HEK293 (cell line): ENCODE measurements at regions not wholly inside any gene's neighbourhood (a gene's known extent, or its start where the extent isn't known, plus 50 kb on each side); places are given as distances from the start of the nearest gene placed in this dataset.

ENCODE experiments used
- CTCF ChIA-PET: fragments of 350-600 bp; formaldehyde crosslinking; extraction: SDS; loops from one replicate; lab custom pipeline; 2021; ENCODE audit warnings: antibody characterized with exemption; lab: Yijun Ruan, JAX
- POLR2A ChIA-PET: fragments of 300-600 bp; formaldehyde crosslinking; extraction: SDS; loops from one replicate; lab custom pipeline; 2020; ENCODE audit warnings: antibody characterized with exemption, inconsistent platforms; lab: Yijun Ruan, JAX
- H3K27ac ChIP-seq: fragments of 200-500 bp; sonication (Bioruptor generic); 2 replicates; pipeline ENCODE4 v1.5.1; 2014; ENCODE audit warnings: low read depth, low read length, control low read depth, inconsistent platforms; ENCODE audit errors: extremely low read depth
- H3K36me3 ChIP-seq, 2 experiments: fragments of 200-500 bp in 1 of 2; sonication (Bioruptor generic) in 1 of 2; 1 replicate in 1 of 2; 2 replicates in 1 of 2; pipeline ENCODE4 v1.5.1; 2014 to 2017; ENCODE audit warnings: inconsistent platforms in 2 of 2, low read length in 2 of 2; ENCODE audit not compliant: control insufficient read depth in 2 of 2, insufficient read depth in 1 of 2
- H3K4me1 ChIP-seq: fragments of 200-500 bp; sonication (Bioruptor generic); 2 replicates; pipeline ENCODE4 v1.5.1; 2014; ENCODE audit warnings: mild to moderate bottlenecking, low read length, inconsistent platforms; ENCODE audit not compliant: control insufficient read depth, insufficient read depth
- H3K4me3 ChIP-seq: 2 replicates; pipeline ENCODE4 v1.5.1; 2011; ENCODE audit warnings: low read depth, mild to moderate bottlenecking, control low read depth, low read length, moderate library complexity
- H3K9me3 ChIP-seq: fragments of 200-500 bp; sonication (Bioruptor generic); 2 replicates; pipeline ENCODE4 v1.5.1; 2014; ENCODE audit warnings: low read depth, low read length, inconsistent platforms; ENCODE audit not compliant: control insufficient read depth, insufficient read depth
- BCL11A ChIP-seq: fragments of 450-650 bp; formaldehyde crosslinking; IDR thresholded peaks from 2 replicates; pipeline ENCODE4 v1.5.1; 2016; ENCODE audit warnings: low read depth, missing biosample characterization, missing genetic modification characterization
- EGR2 ChIP-seq: fragments of 450-650 bp; formaldehyde crosslinking; IDR thresholded peaks from 2 replicates; pipeline ENCODE4 v1.5.1; 2016; ENCODE audit warnings: low read depth, missing biosample characterization, missing genetic modification characterization
- KLF8 ChIP-seq: fragments of 450-650 bp; formaldehyde crosslinking; IDR thresholded peaks from 2 replicates; pipeline ENCODE4 v1.5.1; 2016; ENCODE audit warnings: missing biosample characterization, missing genetic modification characterization
- OSR2 ChIP-seq: fragments of 450-650 bp; formaldehyde crosslinking; IDR thresholded peaks from 2 replicates; pipeline ENCODE4 v1.5.1; 2016; ENCODE audit warnings: missing biosample characterization, missing genetic modification characterization
- PRDM4 ChIP-seq: fragments of 450-650 bp; formaldehyde crosslinking; IDR thresholded peaks from 2 replicates; pipeline ENCODE4 v1.5.1; 2017; ENCODE audit warnings: missing biosample characterization, missing genetic modification characterization
- SALL2 ChIP-seq: fragments of 450-650 bp; formaldehyde crosslinking; IDR thresholded peaks from 2 replicates; pipeline ENCODE4 v1.5.0; 2017; ENCODE audit warnings: missing biosample characterization, mild to moderate bottlenecking, missing genetic modification characterization, borderline replicate concordance
- SCRT1 ChIP-seq: fragments of 450-650 bp; formaldehyde crosslinking; IDR thresholded peaks from 2 replicates; pipeline ENCODE4 v1.5.1; 2016; ENCODE audit warnings: missing biosample characterization, missing genetic modification characterization, borderline replicate concordance
- SCRT2 ChIP-seq: fragments of 450-650 bp; formaldehyde crosslinking; IDR thresholded peaks from 2 replicates; pipeline ENCODE4 v1.5.1; 2016; ENCODE audit warnings: missing biosample characterization, missing genetic modification characterization
- WT1 ChIP-seq: fragments of 450-650 bp; formaldehyde crosslinking; IDR thresholded peaks from 2 replicates; pipeline ENCODE4 v1.5.1; 2016; ENCODE audit warnings: missing biosample characterization, missing genetic modification characterization
- ZBTB1 ChIP-seq: fragments of 450-650 bp; formaldehyde crosslinking; IDR thresholded peaks from 2 replicates; pipeline ENCODE4 v1.5.1; 2016; ENCODE audit warnings: missing biosample characterization, missing genetic modification characterization
- ZFP3 ChIP-seq: fragments of 450-650 bp; formaldehyde crosslinking; IDR thresholded peaks from 2 replicates; pipeline ENCODE4 v1.5.1; 2016; ENCODE audit warnings: low read depth, missing biosample characterization, missing genetic modification characterization
- ZNF211 ChIP-seq: fragments of 450-650 bp; formaldehyde crosslinking; IDR thresholded peaks from 2 replicates; pipeline ENCODE4 v1.5.1; 2016; ENCODE audit warnings: low read depth, missing biosample characterization, missing genetic modification characterization
- ZNF302 ChIP-seq: fragments of 450-650 bp; formaldehyde crosslinking; IDR thresholded peaks from 2 replicates; pipeline ENCODE4 v1.5.1; 2016; ENCODE audit warnings: missing biosample characterization, missing genetic modification characterization, low read depth
- ZNF398 ChIP-seq: fragments of 450-650 bp; formaldehyde crosslinking; IDR thresholded peaks from 2 replicates; pipeline ENCODE4 v1.5.1; 2017; ENCODE audit warnings: missing biosample characterization, missing genetic modification characterization
- ZNF433 ChIP-seq: fragments of 450-650 bp; formaldehyde crosslinking; IDR thresholded peaks from 2 replicates; pipeline ENCODE4 v1.5.1; 2016; ENCODE audit warnings: missing biosample characterization, missing genetic modification characterization, low read depth
- ZNF449 ChIP-seq: fragments of 450-650 bp; formaldehyde crosslinking; IDR thresholded peaks from 2 replicates; pipeline ENCODE4 v1.5.1; 2017; ENCODE audit warnings: missing biosample characterization, mild to moderate bottlenecking, missing genetic modification characterization, moderate library complexity
- ZNF530 ChIP-seq: fragments of 450-650 bp; formaldehyde crosslinking; IDR thresholded peaks from 2 replicates; pipeline ENCODE4 v1.5.1; 2016; ENCODE audit warnings: low read depth, missing biosample characterization, missing genetic modification characterization
- ZNF555 ChIP-seq: fragments of 450-650 bp; formaldehyde crosslinking; conservative IDR thresholded peaks from 2 replicates; pipeline ENCODE4 v1.5.1; 2017; ENCODE audit warnings: missing biosample characterization, mild to moderate bottlenecking, missing genetic modification characterization, inconsistent platforms
- ZNF596 ChIP-seq: fragments of 450-650 bp; IDR thresholded peaks from 2 replicates; pipeline ENCODE4 v1.5.0; 2018; ENCODE audit warnings: missing biosample characterization, mild to moderate bottlenecking, missing genetic modification characterization, moderate library complexity
- ZNF768 ChIP-seq: fragments of 450-650 bp; formaldehyde crosslinking; IDR thresholded peaks from 2 replicates; pipeline ENCODE4 v1.5.1; 2018; ENCODE audit warnings: missing biosample characterization, mild to moderate bottlenecking, missing genetic modification characterization
- ZNF837 ChIP-seq: fragments of 450-650 bp; formaldehyde crosslinking; IDR thresholded peaks from 2 replicates; pipeline ENCODE4 v1.5.1; 2016; ENCODE audit warnings: missing biosample characterization, missing genetic modification characterization
- ZSCAN5A ChIP-seq: fragments of 450-650 bp; formaldehyde crosslinking; IDR thresholded peaks from 2 replicates; pipeline ENCODE4 v1.5.1; 2016; ENCODE audit warnings: missing biosample characterization, missing genetic modification characterization
- TF ChIP-seq, protein P1 (sequence below): fragments of 450-650 bp; formaldehyde crosslinking; IDR thresholded peaks from 2 replicates; pipeline ENCODE4 v1.5.1; 2016; ENCODE audit warnings: missing biosample characterization, missing genetic modification characterization
- TF ChIP-seq, protein P2 (sequence below): fragments of 450-650 bp; formaldehyde crosslinking; IDR thresholded peaks from 2 replicates; pipeline ENCODE4 v1.5.1; 2016; ENCODE audit warnings: missing biosample characterization, missing genetic modification characterization

DNA sequence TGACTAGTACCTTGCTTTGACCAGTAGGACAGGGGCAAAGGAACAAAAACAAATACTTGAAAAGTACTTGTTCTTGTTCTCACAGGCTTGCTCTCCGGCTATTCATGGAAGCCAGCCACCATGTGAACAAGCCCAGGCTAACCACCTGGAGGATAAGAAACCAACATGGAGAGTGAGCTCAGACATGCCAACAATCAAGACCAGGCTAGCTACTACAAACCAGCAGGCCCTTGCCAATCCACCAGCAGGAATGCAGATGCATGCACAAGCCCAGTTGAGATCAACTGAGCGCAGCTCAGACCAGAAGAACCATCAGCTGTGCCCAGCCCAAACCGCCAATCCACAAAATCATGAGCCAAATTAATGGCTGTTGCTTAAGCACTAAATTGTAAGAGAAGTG lies 180.1 kb upstream of the ISX start:
- no peak overlapping the region for H3K4me3 ChIP-seq
- no peak for TF ChIP-seq SCRT2 (tag by site-specific recombination)
- no peak for TF ChIP-seq ZNF398 (tag by site-specific recombination)
- no peak for TF ChIP-seq ZSCAN5A (tag by site-specific recombination)
- TF ChIP-seq ZBTB1 (tag by site-specific recombination): no peak
- no peak for TF ChIP-seq ZNF837 (tag by site-specific recombination)
- no peak for TF ChIP-seq ZNF433 (tag by site-specific recombination)
- TF ChIP-seq, protein P1, sequence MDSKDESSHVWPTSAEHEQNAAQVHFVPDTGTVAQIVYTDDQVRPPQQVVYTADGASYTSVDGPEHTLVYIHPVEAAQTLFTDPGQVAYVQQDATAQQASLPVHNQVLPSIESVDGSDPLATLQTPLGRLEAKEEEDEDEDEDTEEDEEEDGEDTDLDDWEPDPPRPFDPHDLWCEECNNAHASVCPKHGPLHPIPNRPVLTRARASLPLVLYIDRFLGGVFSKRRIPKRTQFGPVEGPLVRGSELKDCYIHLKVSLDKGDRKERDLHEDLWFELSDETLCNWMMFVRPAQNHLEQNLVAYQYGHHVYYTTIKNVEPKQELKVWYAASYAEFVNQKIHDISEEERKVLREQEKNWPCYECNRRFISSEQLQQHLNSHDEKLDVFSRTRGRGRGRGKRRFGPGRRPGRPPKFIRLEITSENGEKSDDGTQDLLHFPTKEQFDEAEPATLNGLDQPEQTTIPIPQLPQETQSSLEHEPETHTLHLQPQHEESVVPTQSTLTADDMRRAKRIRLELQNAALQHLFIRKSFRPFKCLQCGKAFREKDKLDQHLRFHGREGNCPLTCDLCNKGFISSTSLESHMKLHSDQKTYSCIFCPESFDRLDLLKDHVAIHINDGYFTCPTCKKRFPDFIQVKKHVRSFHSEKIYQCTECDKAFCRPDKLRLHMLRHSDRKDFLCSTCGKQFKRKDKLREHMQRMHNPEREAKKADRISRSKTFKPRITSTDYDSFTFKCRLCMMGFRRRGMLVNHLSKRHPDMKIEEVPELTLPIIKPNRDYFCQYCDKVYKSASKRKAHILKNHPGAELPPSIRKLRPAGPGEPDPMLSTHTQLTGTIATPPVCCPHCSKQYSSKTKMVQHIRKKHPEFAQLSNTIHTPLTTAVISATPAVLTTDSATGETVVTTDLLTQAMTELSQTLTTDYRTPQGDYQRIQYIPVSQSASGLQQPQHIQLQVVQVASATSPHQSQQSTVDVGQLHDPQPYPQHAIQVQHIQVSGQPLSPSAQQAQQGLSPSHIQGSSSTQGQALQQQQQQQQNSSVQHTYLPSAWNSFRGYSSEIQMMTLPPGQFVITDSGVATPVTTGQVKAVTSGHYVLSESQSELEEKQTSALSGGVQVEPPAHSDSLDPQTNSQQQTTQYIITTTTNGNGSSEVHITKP (tag by site-specific recombination): no peak
- TF ChIP-seq ZNF302: no peak
- no peak for TF ChIP-seq ZNF211
- TF ChIP-seq OSR2: no peak
- TF ChIP-seq KLF8: no peak
- no peak for TF ChIP-seq SALL2 (tag by site-specific recombination)
- no peak for TF ChIP-seq ZNF530 (tag by site-specific recombination)
- TF ChIP-seq ZNF596 (tag by site-specific recombination): no peak
- TF ChIP-seq, all 188 proteins: peak for 0
- ChIA-PET POLR2A (no interaction called here), CTCF (no interaction called here)
- H3K9me3 ChIP-seq: no peaks in the 10 kb centered on the region
- H3K4me1 ChIP-seq: no peaks in the 10 kb centered on the region
- no peak overlapping the region for H3K27ac ChIP-seq
- no peaks in the 10 kb centered on the region for H3K36me3 ChIP-seq

GRCh38 chr22:34886391-34886790 lies 179.6 kb upstream of the ISX start:
- no peaks in the 10 kb centered on the region for H3K9me3 ChIP-seq
- H3K4me3 ChIP-seq: no peak overlapping the region
- ChIA-PET POLR2A (no interaction called here), CTCF (no interaction called here)
- H3K36me3 ChIP-seq: no peaks in the 10 kb centered on the region
- TF ChIP-seq OSR2 (no peak), ZNF768 (no peak), EGR2 (tag by site-specific recombination) (no peak), ZNF555 (tag by site-specific recombination) (no peak), ZFP3 (tag by site-specific recombination) (no peak), WT1 (tag by site-specific recombination) (no peak), BCL11A (tag by site-specific recombination) (no peak), PRDM4 (no peak), ZNF449 (tag by site-specific recombination) (no peak), SCRT1 (tag by site-specific recombination) (no peak)
- TF ChIP-seq, protein P2, sequence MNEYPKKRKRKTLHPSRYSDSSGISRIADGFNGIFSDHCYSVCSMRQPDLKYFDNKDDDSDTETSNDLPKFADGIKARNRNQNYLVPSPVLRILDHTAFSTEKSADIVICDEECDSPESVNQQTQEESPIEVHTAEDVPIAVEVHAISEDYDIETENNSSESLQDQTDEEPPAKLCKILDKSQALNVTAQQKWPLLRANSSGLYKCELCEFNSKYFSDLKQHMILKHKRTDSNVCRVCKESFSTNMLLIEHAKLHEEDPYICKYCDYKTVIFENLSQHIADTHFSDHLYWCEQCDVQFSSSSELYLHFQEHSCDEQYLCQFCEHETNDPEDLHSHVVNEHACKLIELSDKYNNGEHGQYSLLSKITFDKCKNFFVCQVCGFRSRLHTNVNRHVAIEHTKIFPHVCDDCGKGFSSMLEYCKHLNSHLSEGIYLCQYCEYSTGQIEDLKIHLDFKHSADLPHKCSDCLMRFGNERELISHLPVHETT (tag by site-specific recombination): no peak
- no peak overlapping the region for H3K27ac ChIP-seq
- no peaks in the 10 kb centered on the region for H3K4me1 ChIP-seq
